ENCODE measurements at regions not wholly inside any gene's neighbourhood (a gene's known extent, or its start where the extent isn't known, plus 50 kb on each side); places are given as distances from the start of the nearest gene placed in this dataset.

DNA sequence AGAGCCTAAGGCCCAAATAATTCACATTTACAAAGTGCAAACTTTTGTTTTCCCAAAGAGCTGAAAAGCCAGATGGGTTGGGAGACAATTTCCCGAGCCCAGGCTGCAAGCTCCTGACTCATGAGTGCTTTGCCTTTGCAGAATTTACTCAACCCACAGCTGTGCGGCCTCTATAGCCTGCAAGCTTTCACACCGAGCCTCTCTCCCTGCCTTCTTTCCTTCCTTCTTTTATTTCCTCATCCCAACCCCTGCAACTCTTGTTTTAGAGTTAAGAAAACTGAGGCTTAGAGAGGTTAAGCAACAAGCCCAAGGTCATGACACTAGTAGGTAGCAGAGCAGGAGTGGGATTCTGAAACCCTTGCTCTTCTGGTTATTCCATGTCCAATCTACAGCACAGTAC is 203.0 kb upstream of the GPR26 start:
- TF ChIP-seq, protein P1, sequence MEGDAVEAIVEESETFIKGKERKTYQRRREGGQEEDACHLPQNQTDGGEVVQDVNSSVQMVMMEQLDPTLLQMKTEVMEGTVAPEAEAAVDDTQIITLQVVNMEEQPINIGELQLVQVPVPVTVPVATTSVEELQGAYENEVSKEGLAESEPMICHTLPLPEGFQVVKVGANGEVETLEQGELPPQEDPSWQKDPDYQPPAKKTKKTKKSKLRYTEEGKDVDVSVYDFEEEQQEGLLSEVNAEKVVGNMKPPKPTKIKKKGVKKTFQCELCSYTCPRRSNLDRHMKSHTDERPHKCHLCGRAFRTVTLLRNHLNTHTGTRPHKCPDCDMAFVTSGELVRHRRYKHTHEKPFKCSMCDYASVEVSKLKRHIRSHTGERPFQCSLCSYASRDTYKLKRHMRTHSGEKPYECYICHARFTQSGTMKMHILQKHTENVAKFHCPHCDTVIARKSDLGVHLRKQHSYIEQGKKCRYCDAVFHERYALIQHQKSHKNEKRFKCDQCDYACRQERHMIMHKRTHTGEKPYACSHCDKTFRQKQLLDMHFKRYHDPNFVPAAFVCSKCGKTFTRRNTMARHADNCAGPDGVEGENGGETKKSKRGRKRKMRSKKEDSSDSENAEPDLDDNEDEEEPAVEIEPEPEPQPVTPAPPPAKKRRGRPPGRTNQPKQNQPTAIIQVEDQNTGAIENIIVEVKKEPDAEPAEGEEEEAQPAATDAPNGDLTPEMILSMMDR (optimal IDR thresholded peaks at IDR 0.05 in 1 of 3, IDR thresholded peaks at IDR 0.05 in 1 of 3, conservative IDR thresholded peaks at IDR 0.05 in 1 of 3; ENCODE audit: extremely low read depth in 1 of 3, insufficient read depth in 2 of 3, low read length in 3 of 3), result no peak
- TF ChIP-seq EZH2 (IDR thresholded peaks at IDR 0.05; ENCODE audit: low read length), result no peak
